Skin of body (tissue), 1 donor: ENCODE measurements at regions not wholly inside any gene's neighbourhood (a gene's known extent, or its start where the extent isn't known, plus 50 kb on each side); places are given as distances from the start of the nearest gene placed in this dataset.
"Not testable (repeated sequence)": the region's sequence is repeated elsewhere in the genome, so short reads cannot be mapped to it uniquely, and the experiment has no call there.

Source experiments
- DNase-seq: peaks from one replicate; lab custom pipeline; 2025; lab: John Stamatoyannopoulos, UW

DNA sequence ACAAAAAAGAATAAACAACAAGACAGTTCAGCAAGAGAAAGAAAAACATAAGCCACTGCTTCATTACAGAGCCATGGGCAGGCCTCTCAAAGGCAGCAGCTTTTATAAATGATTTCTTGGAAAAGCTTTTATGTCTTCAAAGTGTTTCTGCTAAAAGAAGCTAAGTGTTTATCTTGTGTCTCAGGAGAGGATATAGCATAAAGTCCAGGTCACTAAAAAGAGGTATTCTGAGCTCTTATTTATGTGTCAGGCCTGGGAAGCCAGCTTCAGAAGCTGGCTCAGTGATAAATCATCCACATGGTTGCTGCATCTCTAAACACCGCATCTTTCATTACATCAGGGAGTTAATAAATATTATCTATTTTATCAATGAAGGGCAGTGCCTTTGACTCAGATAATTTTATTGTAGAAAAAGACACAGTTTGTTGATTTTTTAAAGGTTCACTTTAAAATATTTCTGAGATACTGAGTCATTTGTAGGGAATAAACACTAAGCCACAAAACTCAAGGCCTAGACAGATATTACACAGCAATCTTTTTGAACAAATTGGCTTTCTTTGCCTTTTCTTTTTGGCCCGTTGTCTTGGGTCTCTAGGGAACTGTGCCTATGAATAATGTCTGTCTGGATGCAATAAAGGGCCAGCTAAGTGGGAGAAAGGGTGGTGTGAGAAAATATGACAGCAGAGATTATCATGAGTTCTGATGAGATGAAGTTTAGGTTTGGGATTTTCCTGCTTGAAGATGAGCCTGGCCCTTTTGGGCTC, 1086.6 kb downstream of the UQCRFS1 start:
- DNase-seq = no peak

DNA sequence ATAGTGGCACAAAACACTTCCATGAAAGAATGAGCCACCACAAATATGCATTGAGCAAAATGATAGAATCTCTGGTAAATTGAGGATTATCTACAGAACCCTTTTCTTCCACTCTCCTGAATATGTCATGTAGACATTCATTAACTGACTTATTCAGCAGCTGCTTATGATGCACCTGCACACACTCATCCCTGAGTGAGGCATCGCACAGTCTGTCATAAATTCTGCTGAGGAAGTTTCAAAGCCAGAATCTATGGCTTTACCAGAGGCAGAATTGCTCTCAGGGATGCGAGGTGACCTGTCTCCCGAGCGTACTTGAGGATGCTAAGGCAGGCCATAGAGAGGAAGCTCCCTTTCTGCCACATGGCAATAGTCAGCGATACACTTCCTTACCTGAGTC, 1090.2 kb downstream of the UQCRFS1 start:
- no peak for DNase-seq

DNA sequence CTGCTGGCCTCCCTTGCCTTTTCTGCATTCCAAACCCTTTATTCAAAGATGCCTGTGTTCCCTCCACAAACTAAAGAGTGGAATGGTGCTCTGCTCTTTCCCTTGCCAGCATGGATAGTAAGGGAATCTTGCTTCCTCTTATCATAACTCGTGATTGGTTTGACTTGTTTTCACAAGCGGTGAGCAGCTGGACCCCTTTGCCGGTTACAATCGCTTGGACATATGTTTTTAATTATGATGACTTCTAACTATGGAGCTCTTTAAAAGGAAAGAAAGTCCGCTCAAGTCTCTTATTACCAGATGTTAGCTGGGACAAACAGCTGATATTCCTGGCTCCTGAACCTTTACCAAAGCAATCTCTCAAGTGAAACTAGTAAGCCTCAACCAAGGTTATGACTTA, 1094.7 kb downstream of the UQCRFS1 start:
- no peak for DNase-seq

DNA sequence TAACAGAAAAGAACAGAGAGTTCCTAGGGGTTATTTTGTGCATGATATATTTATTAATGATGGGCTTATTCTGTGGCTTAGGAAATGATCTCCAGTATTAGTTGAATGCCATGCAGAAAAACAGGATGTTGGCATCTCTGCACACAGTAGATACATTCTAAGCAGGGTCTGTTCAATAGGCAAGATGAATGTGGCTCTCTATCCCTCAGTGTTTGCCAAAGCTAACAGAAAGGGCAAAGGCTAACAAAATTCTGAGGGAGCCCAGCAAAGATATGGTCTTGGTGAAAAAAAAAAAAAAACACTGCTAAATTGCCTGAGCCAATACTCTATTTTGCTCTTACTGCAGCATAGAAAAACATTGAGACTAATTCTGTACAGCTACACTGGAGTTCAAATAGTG, 1095.8 kb downstream of the UQCRFS1 start:
- DNase-seq = no peak

DNA sequence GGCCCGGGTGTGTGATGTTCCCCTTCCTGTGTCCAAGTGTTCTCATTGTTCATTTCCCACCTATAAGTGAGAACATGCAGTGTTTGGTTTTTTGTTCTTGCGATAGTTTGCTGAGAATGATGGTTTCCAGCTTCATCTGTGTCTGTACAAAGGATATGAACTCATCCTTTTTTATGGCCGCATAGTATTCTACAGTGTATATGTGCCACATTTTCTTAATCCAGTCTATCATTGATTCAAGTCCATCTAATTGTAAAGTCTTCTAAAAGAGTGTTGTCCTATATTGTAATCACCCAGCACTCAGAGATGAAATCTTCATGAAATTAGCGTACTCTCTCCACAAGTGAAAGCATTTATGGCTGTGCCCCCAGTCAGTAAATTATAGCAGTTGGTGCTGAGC, 1096.6 kb downstream of the UQCRFS1 start:
- not testable (repeated sequence) for DNase-seq

DNA sequence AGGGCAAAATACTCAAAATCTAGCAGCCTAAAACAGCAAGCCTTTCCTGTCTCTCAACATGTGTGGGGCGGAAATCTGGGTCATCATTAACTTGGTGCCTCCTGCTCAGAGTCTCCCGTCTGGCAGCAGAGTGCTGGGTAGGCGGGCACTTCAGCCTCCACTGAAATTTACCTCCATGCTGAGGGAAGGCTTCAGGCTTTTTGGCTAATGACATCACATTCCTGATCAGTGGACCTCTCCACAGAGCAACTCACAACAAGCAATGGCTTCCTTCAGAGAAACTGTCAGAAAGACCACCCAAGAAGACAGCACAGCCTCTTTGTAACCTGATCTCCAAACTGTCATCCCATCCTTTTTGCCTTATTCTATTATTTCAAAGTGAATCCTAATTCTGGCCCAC, 1109.0 kb downstream of the UQCRFS1 start:
- DNase-seq = no peak

DNA sequence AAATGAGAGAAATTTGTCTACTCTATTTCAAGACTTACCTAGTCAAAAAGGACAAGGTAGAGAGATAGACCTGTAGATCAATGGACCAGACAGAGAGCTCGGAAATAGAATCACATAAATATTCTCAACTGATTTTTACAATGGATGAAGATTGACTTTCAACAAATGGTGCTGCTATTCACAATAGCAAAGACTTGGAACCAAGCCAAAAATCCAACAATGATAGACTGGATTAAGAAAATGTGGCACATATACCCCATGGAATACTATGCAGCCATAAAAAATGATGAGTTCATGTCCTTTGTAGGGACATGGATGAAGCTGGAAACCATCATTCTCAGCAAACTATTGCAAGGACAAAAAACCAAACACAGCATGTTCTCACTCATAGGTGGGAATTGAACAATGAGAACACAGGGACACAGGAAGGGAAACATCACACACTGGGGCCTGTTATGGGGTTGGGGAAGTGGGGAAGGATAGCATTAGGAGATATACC, 1128.2 kb downstream of the UQCRFS1 start:
- not testable (repeated sequence) for DNase-seq

DNA sequence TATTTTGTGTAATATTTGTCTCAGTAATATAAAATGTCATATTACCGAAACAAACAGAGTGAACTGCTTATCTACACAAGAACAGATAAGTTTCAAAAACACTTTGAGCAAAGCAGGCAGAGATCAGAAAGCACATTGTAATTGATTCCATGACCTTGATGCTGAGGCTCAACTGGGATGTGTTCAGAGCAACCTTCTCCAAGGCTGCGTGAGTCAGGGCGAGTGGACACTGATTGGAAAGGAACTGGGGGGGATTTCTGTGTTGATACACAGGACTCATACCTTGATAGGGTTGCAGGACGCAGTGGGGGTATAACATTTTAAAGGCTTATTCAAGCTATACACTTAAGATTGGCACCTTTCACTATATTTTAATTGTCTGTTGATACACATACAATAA, 1136.3 kb downstream of the UQCRFS1 start:
- DNase-seq = no peak

DNA sequence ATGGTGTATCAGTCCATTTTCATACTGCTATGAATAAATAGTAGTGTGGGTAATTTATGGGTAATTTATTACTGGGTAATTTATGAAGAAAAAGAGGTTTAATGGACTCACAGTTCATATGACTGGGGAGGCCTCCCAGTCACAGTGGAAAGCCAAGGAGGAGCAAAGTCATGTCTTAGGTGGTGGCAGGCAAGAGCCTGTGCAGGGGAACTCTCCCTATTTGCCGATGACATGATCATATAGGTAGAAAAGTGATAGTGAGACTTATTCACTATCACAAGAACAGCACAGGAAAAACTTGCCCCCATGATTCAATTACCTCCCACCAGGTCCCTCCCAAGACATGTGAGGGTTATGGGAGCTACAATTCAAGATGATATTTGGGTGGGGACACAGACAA, 1137.7 kb downstream of the UQCRFS1 start:
- DNase-seq = no peak

DNA sequence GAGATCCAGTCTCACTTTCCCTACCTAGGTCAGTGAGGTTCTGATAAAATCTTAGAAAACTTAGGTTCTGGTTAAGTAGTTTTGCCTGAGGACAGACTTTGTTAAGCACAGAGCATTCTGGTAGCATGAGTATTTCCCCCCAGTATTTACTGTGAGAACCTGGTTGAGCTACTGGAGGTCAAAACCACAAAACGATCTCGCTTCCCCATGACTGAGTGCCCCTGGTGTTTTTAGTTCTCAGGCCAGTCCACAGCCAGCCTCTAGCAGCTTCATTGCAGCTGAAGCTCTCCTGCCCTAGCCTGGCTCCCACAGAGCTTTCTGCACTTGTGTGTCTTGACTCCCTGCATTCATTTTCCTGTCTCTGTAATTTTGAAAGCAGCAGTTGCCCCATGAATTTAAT, 1138.2 kb downstream of the UQCRFS1 start:
- no peak for DNase-seq

DNA sequence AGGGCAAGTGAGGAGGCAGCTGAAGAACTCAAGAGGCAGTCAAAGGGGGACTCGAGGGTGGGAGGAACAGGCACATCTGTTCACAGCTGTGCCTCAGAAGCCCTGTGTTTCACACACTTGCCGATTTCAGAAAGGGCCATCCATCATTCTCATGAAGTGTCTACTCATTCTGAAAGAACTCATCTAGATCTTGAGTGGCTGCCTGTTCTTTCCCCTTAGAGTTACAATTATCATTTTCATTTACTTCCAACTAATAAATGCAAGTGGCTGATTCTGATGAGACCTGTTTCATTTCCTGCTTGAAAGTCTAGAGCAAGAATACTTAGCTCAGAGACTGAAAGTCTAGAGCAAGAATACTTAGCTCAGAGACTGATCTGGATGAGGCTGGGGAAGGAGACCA, 1145.1 kb downstream of the UQCRFS1 start:
- no peak for DNase-seq

DNA sequence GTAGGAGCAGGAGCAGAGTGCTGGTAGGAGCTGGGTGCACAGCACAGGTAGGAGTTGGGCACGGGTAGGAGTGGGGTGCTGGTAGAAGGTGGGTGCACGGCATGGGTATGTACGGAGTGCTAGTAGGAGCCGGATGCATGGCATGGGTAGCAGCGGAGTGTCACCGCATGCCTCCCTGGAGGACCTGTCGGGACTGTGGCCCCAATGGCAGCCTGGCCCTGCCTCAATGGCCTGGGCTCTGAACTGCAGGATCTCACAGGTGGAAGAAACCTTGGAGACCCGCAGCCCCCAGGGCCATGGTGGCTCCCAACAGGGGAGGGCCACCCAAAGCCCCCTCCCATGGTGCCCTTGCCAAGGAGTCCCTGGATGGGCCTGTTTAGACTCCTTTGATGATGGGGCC, 1146.0 kb downstream of the UQCRFS1 start:
- no peak for DNase-seq

DNA sequence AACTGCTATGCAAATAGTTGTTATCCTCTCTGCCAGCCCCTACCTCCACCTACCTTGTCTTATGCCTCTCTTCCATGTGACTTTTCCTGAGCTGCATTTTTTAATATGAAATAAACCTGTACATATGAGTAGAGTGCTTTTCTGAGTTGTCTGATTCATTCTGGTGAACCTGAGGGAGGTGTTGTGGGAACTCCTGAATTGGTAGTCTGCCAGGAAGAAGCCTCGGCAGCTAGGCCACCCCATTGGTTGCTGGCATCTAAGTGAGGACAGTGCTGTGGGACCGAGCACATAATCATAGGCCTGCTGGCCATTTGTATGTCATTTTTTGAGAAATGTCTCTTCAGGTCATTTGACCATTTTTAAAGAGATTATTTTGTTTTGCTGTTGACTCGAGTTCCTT, 1146.8 kb downstream of the UQCRFS1 start:
- no peak for DNase-seq

DNA sequence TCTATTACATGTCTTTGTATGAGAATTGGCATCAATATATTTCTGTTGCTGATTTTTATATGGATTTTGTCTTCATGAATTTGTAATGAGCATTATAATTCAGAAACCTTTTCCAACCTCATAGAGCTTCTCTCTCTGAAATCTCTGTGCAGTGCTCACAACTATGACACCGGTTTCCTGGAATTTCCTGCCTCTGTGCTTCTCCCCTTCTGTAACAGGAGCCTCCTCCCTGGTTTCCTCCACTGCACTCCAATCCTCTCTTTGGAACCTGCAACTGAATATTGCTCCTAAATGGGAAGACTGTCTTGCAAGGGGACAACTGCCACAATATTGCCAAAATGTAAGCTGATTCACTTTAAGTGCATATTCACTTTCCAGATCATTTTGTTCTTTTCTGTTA, 1147.9 kb downstream of the UQCRFS1 start:
- no peak for DNase-seq

DNA sequence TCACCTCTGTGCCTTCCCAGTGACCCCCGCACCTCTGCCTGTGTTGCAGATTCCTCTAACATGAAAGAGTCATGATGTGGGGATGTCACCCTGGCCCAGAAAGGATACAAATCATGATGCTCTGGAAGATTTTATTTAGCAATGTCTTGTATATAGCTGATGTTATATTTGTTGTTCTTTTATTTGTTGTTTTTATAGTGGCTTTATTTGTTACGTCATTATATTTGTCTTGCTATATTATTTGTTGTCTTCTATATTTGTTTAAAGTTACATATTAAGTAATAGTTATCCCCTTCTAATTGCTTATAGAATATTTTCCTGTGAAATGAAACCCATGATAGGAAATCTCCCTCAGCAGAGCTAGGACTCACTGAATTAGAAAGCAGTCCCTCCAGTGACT, 1149.2 kb downstream of the UQCRFS1 start:
- no peak for DNase-seq

DNA sequence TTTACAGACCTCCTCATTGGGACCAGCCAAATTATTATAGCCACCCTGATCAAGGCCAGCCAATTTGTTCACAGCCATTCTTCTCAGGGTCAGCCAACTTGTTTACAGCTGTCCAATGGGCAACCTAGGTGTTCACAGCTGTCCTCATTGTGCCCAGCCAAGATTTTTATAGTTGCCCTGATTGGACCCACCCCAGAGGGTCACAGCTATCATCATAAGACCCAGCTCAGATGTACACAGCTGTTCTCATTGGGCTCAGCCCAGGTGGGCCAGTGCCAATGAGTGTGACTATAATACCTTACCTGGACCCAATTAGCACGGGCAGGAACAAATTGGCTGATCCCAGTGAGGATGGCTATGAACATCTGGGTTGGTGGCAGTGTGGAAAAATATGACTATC, 1151.8 kb downstream of the UQCRFS1 start:
- DNase-seq = no peak

DNA sequence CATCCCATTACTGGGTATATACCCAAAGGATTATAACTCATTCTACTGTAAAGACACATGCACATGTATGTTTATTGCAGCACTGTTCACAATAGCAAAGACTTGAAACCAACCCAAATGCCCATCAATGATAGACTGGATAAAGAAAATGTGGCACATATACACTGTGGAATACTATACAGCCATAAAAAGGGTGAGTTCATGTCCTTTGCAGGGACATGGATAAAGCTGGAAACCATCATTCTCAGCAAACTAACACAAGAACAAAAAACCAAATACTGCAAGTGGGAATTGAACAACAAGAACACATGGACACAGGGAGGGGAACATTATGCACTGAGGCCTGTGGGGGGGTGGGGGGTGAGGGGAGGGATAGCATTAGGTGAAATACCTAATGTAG, 1155.9 kb downstream of the UQCRFS1 start:
- DNase-seq = not testable (repeated sequence)

DNA sequence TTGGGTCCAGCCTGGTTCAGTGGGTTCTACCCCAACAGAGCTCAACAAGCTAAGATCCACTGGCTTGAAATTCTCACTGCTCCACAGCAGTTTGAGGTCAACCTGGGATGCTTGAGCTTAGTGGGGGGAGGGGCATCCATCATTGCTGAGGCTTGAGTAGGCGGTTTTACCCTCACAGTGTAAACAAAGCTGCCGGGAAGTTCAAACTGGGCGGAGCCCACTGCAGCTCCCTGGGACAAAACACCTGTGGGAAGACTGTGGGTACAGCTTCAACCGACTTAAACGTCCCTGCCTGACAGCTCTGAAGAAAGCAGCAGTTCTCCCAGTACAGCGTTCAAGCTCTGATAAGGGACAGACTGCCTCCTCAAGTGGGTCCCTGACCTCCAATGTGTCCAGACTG, 1161.9 kb downstream of the UQCRFS1 start:
- no peak for DNase-seq

DNA sequence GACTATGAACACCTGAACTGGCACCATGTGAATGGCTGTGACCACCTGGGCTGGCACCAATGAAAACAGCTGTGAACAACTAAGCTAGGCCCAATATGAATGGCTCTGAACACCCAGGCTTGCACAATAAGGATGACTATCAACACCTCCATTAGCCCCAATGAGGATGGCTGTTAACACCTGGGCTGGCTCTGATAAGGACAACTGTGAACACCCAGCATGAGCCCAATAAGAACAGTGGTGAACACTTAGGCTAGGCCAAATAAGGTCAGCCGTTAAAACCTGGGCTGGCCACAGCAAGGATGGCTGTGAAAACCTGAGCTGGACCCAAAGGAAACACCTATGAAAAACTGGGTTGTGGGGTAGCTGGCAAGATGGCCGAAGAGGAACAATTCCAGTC, 1163.1 kb downstream of the UQCRFS1 start:
- no peak for DNase-seq

DNA sequence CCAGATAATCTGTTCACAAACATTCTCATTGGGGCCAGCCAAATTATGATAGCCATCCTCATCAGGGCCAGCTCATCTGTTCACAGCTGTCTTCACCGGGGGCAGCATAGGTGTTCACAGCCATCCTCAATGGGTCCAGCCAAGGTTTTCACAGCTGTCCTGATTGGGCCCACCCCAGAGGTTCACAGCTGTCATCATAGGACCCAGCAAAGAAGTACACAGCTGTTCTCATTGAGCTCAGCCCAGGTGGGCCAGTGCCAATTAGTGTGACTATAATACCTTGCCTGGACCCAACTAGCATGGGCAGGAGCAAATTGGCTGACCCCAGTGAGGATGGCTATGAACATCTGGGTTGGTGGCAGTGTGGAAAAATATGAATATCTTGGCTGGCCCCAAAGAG, 1166.0 kb downstream of the UQCRFS1 start:
- DNase-seq = no peak

DNA sequence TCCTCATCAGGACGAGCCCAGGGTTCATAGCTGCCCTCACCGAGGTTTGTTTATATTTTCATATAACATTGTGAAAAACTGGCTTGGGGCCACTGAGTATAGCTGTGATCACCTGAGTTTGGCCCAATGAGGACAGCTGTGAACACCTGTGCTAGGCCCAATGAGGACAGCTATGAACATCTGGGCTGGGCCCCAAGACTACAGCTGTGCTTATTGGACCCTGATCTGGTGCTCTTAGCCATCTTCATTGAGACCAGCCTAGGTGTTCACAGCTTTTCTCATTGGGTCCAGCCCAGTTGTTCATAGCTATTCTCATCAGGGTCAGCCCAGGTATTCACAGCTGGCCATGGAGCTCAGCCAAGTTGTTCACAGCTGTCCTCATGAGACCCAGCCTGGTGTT, 1167.3 kb downstream of the UQCRFS1 start:
- DNase-seq = no peak

DNA sequence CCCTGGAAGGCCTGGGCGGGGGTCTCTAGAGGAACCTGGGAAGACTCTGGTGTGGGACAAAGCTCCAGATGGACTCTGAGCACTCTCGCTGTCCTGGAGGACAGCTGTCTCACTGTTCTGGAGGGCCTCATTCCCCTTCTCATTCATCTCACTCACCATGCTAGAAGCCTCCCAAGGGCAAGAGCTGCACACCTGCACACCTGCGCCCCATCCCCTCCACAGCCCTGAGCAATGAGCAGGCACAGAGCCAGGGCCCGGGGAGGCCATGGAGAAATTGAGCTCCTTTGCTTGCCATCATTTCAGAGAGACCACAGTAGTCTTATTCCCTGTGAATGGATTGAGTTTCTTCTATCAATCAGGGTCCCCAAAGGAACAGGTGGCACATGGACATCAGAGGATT, 1168.5 kb downstream of the UQCRFS1 start:
- no peak for DNase-seq

DNA sequence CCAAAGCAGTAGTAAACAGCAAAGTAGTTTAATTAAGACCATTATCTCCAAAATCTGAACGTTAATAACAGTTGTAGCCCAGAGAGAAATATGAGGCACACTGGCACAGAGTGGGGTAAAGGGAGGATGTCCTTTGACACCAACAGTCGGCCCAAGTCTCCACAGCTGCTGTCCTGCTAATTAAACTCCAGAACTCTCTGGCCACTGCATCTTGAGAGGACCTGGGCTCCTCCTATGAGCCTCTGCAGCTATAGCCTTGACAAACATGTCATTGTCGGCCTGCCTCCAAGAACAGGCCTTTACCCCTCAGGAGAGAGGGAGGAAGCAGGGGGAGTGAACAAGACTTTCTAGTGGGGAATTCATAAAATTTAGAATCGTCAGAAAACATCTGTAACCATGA, 1170.4 kb downstream of the UQCRFS1 start:
- DNase-seq = no peak
